Thyroid gland (tissue), 4 donors: ENCODE measurements at regions not wholly inside any gene's neighbourhood (a gene's known extent, or its start where the extent isn't known, plus 50 kb on each side); places are given as distances from the start of the nearest gene placed in this dataset.

Experiments used
- POLR2A ChIP-seq, 2 donors: fragments of 450-650 bp; IDR thresholded peaks; one replicate each; pipeline ENCODE4 v1.6.1; 2017; ENCODE audit warnings: antibody characterized with exemption in 2 of 2, mild to moderate bottlenecking in 2 of 2, moderate library complexity in 1 of 2
- TF ChIP-seq, protein P1 (sequence below), 6 experiments: fragments of 200-600 bp in 3 of 6; fragments of 450-650 bp in 3 of 6; sonication (generic) in 3 of 6; IDR thresholded peaks; one replicate each; pipeline ENCODE4 v1.5.1; 2016 to 2019; ENCODE audit warnings: antibody characterized with exemption in 6 of 6, mild to moderate bottlenecking in 2 of 6, inconsistent platforms in 1 of 6, moderate library complexity in 1 of 6

DNA sequence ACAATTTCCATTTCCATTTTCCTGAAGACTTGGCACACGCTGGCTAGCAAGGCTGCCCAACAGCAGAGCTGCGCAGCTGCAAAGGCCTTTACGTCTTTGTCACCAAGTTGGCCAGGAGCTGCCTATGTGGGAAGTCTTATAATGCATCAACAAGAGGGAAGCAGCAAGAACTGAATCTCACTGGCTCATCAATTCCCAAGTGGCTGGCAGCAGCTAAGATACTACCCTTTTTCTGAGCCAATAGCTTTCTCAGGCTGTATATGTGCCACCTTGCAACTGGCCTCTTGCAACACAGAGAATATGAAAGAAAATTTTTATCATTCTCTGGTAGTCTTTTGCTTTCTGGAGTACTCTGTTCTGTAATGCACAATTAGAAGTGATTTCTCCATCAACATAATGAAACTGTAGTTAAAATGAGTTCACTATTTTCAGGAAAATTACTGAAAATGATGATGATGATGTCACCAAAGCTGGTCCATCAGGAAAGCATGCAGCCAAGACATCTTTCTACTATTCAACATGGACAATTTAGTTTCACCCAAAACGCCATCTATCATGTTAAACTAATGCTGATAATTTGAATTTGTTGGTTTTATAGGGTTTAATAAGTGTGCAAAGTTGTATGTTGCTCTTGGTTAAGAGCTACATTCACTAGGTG is 97.3 kb upstream of the FOXA2 start:
- TF ChIP-seq, protein P1, sequence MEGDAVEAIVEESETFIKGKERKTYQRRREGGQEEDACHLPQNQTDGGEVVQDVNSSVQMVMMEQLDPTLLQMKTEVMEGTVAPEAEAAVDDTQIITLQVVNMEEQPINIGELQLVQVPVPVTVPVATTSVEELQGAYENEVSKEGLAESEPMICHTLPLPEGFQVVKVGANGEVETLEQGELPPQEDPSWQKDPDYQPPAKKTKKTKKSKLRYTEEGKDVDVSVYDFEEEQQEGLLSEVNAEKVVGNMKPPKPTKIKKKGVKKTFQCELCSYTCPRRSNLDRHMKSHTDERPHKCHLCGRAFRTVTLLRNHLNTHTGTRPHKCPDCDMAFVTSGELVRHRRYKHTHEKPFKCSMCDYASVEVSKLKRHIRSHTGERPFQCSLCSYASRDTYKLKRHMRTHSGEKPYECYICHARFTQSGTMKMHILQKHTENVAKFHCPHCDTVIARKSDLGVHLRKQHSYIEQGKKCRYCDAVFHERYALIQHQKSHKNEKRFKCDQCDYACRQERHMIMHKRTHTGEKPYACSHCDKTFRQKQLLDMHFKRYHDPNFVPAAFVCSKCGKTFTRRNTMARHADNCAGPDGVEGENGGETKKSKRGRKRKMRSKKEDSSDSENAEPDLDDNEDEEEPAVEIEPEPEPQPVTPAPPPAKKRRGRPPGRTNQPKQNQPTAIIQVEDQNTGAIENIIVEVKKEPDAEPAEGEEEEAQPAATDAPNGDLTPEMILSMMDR (IDR thresholded peaks at IDR 0.05): no peak
- no peak for TF ChIP-seq POLR2A (IDR thresholded peaks at IDR 0.05)
